PFSK-1 (cell line): ENCODE measurements at regions not wholly inside any gene's neighbourhood (a gene's known extent, or its start where the extent isn't known, plus 50 kb on each side); places are given as distances from the start of the nearest gene placed in this dataset.

Experiments used
- POLR2AphosphoS5 ChIP-seq: IDR thresholded peaks from 2 replicates; pipeline ENCODE4 v1.6.1; 2012; ENCODE audit warnings: low read depth, mild to moderate bottlenecking, control low read depth, low read length, moderate library complexity
- TAF1 ChIP-seq: IDR thresholded peaks from 2 replicates; pipeline ENCODE4 v1.6.1; 2012; ENCODE audit warnings: low read length, control low read depth, borderline replicate concordance; ENCODE audit not compliant: insufficient read depth

GRCh38 chr13:107275945-107276614, 708.1 kb upstream of the ARGLU1 start:
- TF ChIP-seq POLR2AphosphoS5 (no peak), TAF1 (no peak)
